ENCODE measurements at regions not wholly inside any gene's neighbourhood (a gene's known extent, or its start where the extent isn't known, plus 50 kb on each side); places are given as distances from the start of the nearest gene placed in this dataset.

DNA sequence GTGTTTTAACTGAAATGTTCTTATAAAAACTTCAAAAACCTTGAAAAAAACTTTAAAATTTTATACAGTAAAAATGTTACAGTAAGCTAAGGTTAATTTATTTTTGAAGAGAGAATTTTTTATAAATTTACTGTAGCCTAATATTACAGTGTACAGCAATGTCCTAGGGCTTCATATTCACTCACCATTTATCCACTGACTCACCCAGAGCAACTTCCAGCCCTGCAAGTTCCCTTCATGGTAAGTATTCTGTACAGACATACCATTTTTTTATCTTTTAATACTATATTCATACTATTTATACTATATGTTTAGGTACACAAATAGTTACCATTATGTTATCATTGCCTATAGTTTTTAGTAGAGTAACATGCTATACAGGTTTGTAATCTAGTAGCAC lies 396.7 kb upstream of the MMADHC start:
- Histone ChIP-seq H3K23me2 (ENCODE audit: insufficient read length, low read depth, low read length, poor library complexity, severe bottlenecking) (no peaks in the 10 kb centered on the region), H3K27ac (ENCODE audit: insufficient read length, low read depth, low read length) (no peak overlapping the region), H4K8ac (replicated peaks; ENCODE audit: insufficient read length, low read depth, low read length) (no peak overlapping the region), H3K4ac (ENCODE audit: low read depth, low read length) (no peak overlapping the region), H3T11ph (ENCODE audit: low read length) (no peak overlapping the region), H2AK5ac (ENCODE audit: insufficient read length, low read length) (no peak overlapping the region), H2BK12ac (ENCODE audit: insufficient read length, low read depth, low read length) (no peak overlapping the region), H2BK120ac (ENCODE audit: low read depth, low read length, poor library complexity, severe bottlenecking) (no peak overlapping the region), H2BK5ac (ENCODE audit: insufficient read length, low read length) (no peak overlapping the region), H3K4me1 (ENCODE audit: insufficient read depth, low read length) (no peaks in the 10 kb centered on the region), H4K91ac (ENCODE audit: insufficient read length, low read depth, low read length) (no peak overlapping the region), H3K9ac (ENCODE audit: extremely low read depth, insufficient read length, low read length) (no peak overlapping the region), H2AFZ (ENCODE audit: low read length) (no peak overlapping the region), H2BK15ac (ENCODE audit: low read depth, low read length) (no peak overlapping the region), H2BK20ac (ENCODE audit: low read depth, low read length, poor library complexity, severe bottlenecking) (no peak overlapping the region), H4K5ac (ENCODE audit: insufficient read length, low read depth, low read length) (no peak overlapping the region), H4K20me1 (ENCODE audit: control insufficient read depth, insufficient read depth, insufficient read length) (no peaks in the 10 kb centered on the region), H3K4me2 (ENCODE audit: insufficient read depth, insufficient read length, low read length) (no peak overlapping the region), H3K9me3 (ENCODE audit: control insufficient read depth, low read depth, low read length) (no peaks in the 10 kb centered on the region), H3K23ac (ENCODE audit: insufficient read length, low read depth, low read length) (no peak overlapping the region), H3K18ac (ENCODE audit: insufficient read length, low read depth, low read length) (no peak overlapping the region), H3K27me3 (ENCODE audit: insufficient read depth, low read length) (no peaks in the 10 kb centered on the region), H3K56ac (ENCODE audit: insufficient read length, low read depth, low read length) (no peak overlapping the region), H3K14ac (ENCODE audit: insufficient read depth, low read length) (no peak overlapping the region), H3K79me1 (ENCODE audit: insufficient read depth, low read depth, low read length, poor library complexity, severe bottlenecking) (no peaks in the 10 kb centered on the region), H3K79me2 (ENCODE audit: insufficient read depth, low read length) (no peaks in the 10 kb centered on the region)
- no peaks in the 10 kb centered on the region for H3K27me3 Mint-ChIP-seq (ENCODE audit: low read depth)
- H3K4me1 Mint-ChIP-seq: no peaks in the 10 kb centered on the region
- TF ChIP-seq, protein P1, sequence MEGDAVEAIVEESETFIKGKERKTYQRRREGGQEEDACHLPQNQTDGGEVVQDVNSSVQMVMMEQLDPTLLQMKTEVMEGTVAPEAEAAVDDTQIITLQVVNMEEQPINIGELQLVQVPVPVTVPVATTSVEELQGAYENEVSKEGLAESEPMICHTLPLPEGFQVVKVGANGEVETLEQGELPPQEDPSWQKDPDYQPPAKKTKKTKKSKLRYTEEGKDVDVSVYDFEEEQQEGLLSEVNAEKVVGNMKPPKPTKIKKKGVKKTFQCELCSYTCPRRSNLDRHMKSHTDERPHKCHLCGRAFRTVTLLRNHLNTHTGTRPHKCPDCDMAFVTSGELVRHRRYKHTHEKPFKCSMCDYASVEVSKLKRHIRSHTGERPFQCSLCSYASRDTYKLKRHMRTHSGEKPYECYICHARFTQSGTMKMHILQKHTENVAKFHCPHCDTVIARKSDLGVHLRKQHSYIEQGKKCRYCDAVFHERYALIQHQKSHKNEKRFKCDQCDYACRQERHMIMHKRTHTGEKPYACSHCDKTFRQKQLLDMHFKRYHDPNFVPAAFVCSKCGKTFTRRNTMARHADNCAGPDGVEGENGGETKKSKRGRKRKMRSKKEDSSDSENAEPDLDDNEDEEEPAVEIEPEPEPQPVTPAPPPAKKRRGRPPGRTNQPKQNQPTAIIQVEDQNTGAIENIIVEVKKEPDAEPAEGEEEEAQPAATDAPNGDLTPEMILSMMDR (conservative IDR thresholded peaks at IDR 0.05): no peak
- no peak for DNase-seq
- H3K9me3 Mint-ChIP-seq: no peaks in the 10 kb centered on the region; a peak in 4 of 5 replicates
- no peak overlapping the region for H3K27ac Mint-ChIP-seq
- no peak overlapping the region for H3K4me3 Mint-ChIP-seq
- no peaks in the 10 kb centered on the region; a peak in 1 of 7 replicates for H3K36me3 Mint-ChIP-seq (ENCODE audit: insufficient read depth in 1 of 3, low read depth in 3 of 3)
